HepG2 (cell line): ENCODE measurements at regions not wholly inside any gene's neighbourhood (a gene's known extent, or its start where the extent isn't known, plus 50 kb on each side); places are given as distances from the start of the nearest gene placed in this dataset.

ENCODE experiments used
- ATAC-seq: fragments of 200-7000 bp; cut with Tn5 transposase; 3 replicates; pipeline ENCODE4 v1.9.1; 2020; ENCODE audit warnings: mild to moderate bottlenecking, moderate library complexity
- BruUV-seq: library from RNA; stranded (reverse); fragments of 400-500 nt; replicated peaks from 2 replicates; lab custom pipeline; 2021; lab: Mats Ljungman, UMichigan
- CTCF ChIA-PET: fragments of 300-600 bp; formaldehyde crosslinking; extraction: SDS; loops from one replicate; lab custom pipeline; 2021; ENCODE audit warnings: low total read pairs, inconsistent platforms, low intra/inter-chr PET ratio; lab: Yijun Ruan, JAX
- POLR2A ChIA-PET: fragments of 350-600 bp; sonication (Branson Sonifier 250); formaldehyde crosslinking; loops from one replicate; lab custom pipeline; 2020; ENCODE audit warnings: antibody characterized with exemption, inconsistent platforms; lab: Yijun Ruan, JAX
- DNase-seq: peaks from one replicate; pipeline ENCODE4 v3.0.0-alpha.2; 2015; ENCODE audit warnings: low spot score
- FAIRE-seq: peaks from 3 replicates; lab custom pipeline; 2011; peaks lifted over from hg19 to GRCh38; lab: Jason Lieb, UNC
- H2AFZ ChIP-seq: one replicate; pipeline ENCODE4 v1.6.1; 2011; ENCODE audit warnings: low read length, inconsistent platforms
- H3K27ac ChIP-seq: fragments of 300-600 bp; 3 replicates; pipeline ENCODE4 v1.8.0; 2011; ENCODE audit warnings: mixed run types, mild to moderate bottlenecking, mixed read lengths, low read length, inconsistent platforms; ENCODE audit not compliant: insufficient read depth; ENCODE audit errors: extremely low read length
- H3K27me3 ChIP-seq, 2 experiments: fragments of 200-600 bp in 1 of 2; 2 replicates in 1 of 2; 3 replicates in 1 of 2; pipeline versions ENCODE4 v1.6.0 to v1.8.0; 2011; ENCODE audit warnings: low read length in 2 of 2, mild to moderate bottlenecking in 2 of 2, moderate library complexity in 2 of 2, inconsistent platforms in 1 of 2; ENCODE audit not compliant: insufficient read depth in 2 of 2, control insufficient read depth in 1 of 2
- H3K36me3 ChIP-seq, 2 experiments: fragments of 200-600 bp in 1 of 2; replicated peaks in 1 of 2; 2 replicates in 1 of 2; 3 replicates in 1 of 2; pipeline versions ENCODE4 v1.5.1 to v1.8.0; 2011; ENCODE audit warnings: low read length in 2 of 2, inconsistent platforms in 1 of 2; ENCODE audit not compliant: insufficient read depth in 2 of 2, control insufficient read depth in 1 of 2
- H3K4me1 ChIP-seq: 2 replicates; pipeline ENCODE4 v1.5.1; 2012; ENCODE audit warnings: low read length, inconsistent platforms; ENCODE audit not compliant: insufficient read depth
- H3K4me2 ChIP-seq: 2 replicates; pipeline ENCODE4 v1.6.0; 2011; ENCODE audit warnings: low read depth, low read length, inconsistent platforms
- H3K4me3 ChIP-seq, 3 experiments: fragments of 200-600 bp in 1 of 3; sonication (generic), shearing (Covaris generic) in 1 of 3; replicated peaks in 1 of 3; 2 replicates each; pipeline ENCODE4 v1.5.1; 2011 to 2016; ENCODE audit warnings: low read length in 3 of 3, inconsistent platforms in 2 of 3, low read depth in 2 of 3, mild to moderate bottlenecking in 2 of 3, control low read depth in 1 of 3, mixed read lengths in 1 of 3; ENCODE audit not compliant: insufficient read depth in 1 of 3
- H3K79me2 ChIP-seq: one replicate; pipeline ENCODE4 v1.6.1; 2011; ENCODE audit warnings: low read length, inconsistent platforms; ENCODE audit not compliant: insufficient read depth
- H3K9ac ChIP-seq: 2 replicates; pipeline ENCODE4 v1.6.0; 2011; ENCODE audit warnings: mild to moderate bottlenecking, low read depth, low read length, inconsistent platforms; ENCODE audit not compliant: insufficient read depth
- H3K9me3 ChIP-seq: 2 replicates; pipeline ENCODE4 v1.5.1; 2012; ENCODE audit warnings: mild to moderate bottlenecking, low read length
- H4K20me1 ChIP-seq: 2 replicates; pipeline ENCODE4 v1.6.0; 2011; ENCODE audit warnings: inconsistent platforms, mild to moderate bottlenecking, low read length, moderate library complexity; ENCODE audit not compliant: insufficient read depth
- ATF5 ChIP-seq: sonication (generic); formaldehyde crosslinking; IDR thresholded peaks from 2 replicates; pipeline ENCODE4 v1.4.0; 2020; ENCODE audit warnings: mild to moderate bottlenecking, low read depth, missing genetic modification reagents
- CEBPG ChIP-seq: IDR thresholded peaks from 2 replicates; pipeline ENCODE4 v1.6.1; 2016
- EHMT2 ChIP-seq: fragments of 200-600 bp; sonication (generic); IDR thresholded peaks from 2 replicates; pipeline ENCODE4 v1.7.0; 2017; ENCODE audit warnings: antibody characterized with exemption, low read depth, low read length, borderline replicate concordance
- FOSL1 ChIP-seq: sonication (generic); formaldehyde crosslinking; IDR thresholded peaks from 2 replicates; pipeline ENCODE4 v1.9.0; 2021; ENCODE audit warnings: missing genetic modification reagents, borderline replicate concordance
- PCBP2 ChIP-seq: fragments of 200-400 bp; formaldehyde crosslinking; optimal IDR thresholded peaks from 2 replicates; pipeline ENCODE3; 2018; ENCODE audit warnings: low read length, low read depth; ENCODE audit not compliant: poor library complexity, severe bottlenecking
- TEAD3 ChIP-seq: optimal IDR thresholded peaks from 2 replicates; pipeline ENCODE3; 2016; ENCODE audit warnings: borderline replicate concordance
- TP53 ChIP-seq: sonication (generic); formaldehyde crosslinking; conservative IDR thresholded peaks from 2 replicates; pipeline ENCODE4 v1.4.0; 2020; ENCODE audit warnings: missing genetic modification reagents
- ZFP82 ChIP-seq: sonication (generic); formaldehyde crosslinking; IDR thresholded peaks from 2 replicates; pipeline ENCODE4 v1.5.1; 2020; ENCODE audit warnings: mild to moderate bottlenecking, missing genetic modification reagents, borderline replicate concordance
- ZIK1 ChIP-seq: sonication (generic); formaldehyde crosslinking; IDR thresholded peaks from 2 replicates; pipeline ENCODE4 v1.5.0; 2020; ENCODE audit warnings: mild to moderate bottlenecking, low read depth, missing genetic modification reagents, borderline replicate concordance
- ZKSCAN8 ChIP-seq: IDR thresholded peaks from 2 replicates; pipeline ENCODE4 v1.6.1; 2016; ENCODE audit warnings: borderline replicate concordance, missing genetic modification reagents, missing compliant biosample characterization
- ZNF160 ChIP-seq: sonication (generic); formaldehyde crosslinking; IDR thresholded peaks from 2 replicates; pipeline ENCODE4 v1.8.0; 2022; ENCODE audit warnings: mild to moderate bottlenecking, inconsistent platforms, missing genetic modification reagents
- ZNF296 ChIP-seq: sonication (generic); formaldehyde crosslinking; conservative IDR thresholded peaks from 2 replicates; pipeline ENCODE4 v1.5.0; 2020; ENCODE audit warnings: mild to moderate bottlenecking, missing genetic modification reagents
- ZNF512 ChIP-seq: sonication (generic); formaldehyde crosslinking; IDR thresholded peaks from 2 replicates; pipeline ENCODE4 v1.4.0; 2020; ENCODE audit warnings: mild to moderate bottlenecking, missing genetic modification reagents
- ZNF547 ChIP-seq: sonication (generic); formaldehyde crosslinking; IDR thresholded peaks from 2 replicates; pipeline ENCODE4 v1.5.1; 2020; ENCODE audit warnings: mild to moderate bottlenecking, missing genetic modification reagents
- ZNF609 ChIP-seq: sonication (generic); formaldehyde crosslinking; IDR thresholded peaks from 2 replicates; pipeline ENCODE4 v1.4.0; 2020; ENCODE audit warnings: mild to moderate bottlenecking, missing genetic modification reagents, borderline replicate concordance
- ZNF639 ChIP-seq: conservative IDR thresholded peaks from 2 replicates; pipeline ENCODE4 v1.6.1; 2018; ENCODE audit warnings: missing genetic modification reagents
- ZNF660 ChIP-seq: sonication (generic); formaldehyde crosslinking; IDR thresholded peaks from 2 replicates; pipeline ENCODE4 v1.5.1; 2020; ENCODE audit warnings: mild to moderate bottlenecking, low read depth, missing genetic modification reagents, borderline replicate concordance
- ZNF672 ChIP-seq: sonication (generic); formaldehyde crosslinking; IDR thresholded peaks from 2 replicates; pipeline ENCODE4 v1.8.1; 2022; ENCODE audit warnings: missing genetic modification reagents
- WGBS: methylation state at CpG from one replicate; pipeline ENCODE4 v1.1.6; 2017; ENCODE audit warnings: low lambda C conversion rate; 5-methylcytosine and 5-hydroxymethylcytosine counted together
- in situ Hi-C: cut with HindIII; loops from 2 replicates; pipeline ENCODE4 v1.10.0; 2017; ENCODE audit warnings: low pct_unique_long_range_greater_than_20kb; ENCODE audit not compliant: extremely low pct_ligation_motif_present
- intact Hi-C: fragments of 100-400 bp; cut with micrococcal nuclease; formaldehyde crosslinking; loops from one replicate; pipeline ENCODE4 v1.10.0; 2022; ENCODE audit not compliant: unreplicated experiment

- no peak for DNase-seq
- Histone ChIP-seq H3K27ac (no peak overlapping the region), H3K9me3 (peaks cover 99% of the 10 kb centered on the region), H2AFZ (no peak overlapping the region), H3K4me3 (no peak overlapping the region), H3K9ac (no peak overlapping the region), H3K36me3 (no peaks in the 10 kb centered on the region), H4K20me1 (no peaks in the 10 kb centered on the region), H3K27me3 (no peaks in the 10 kb centered on the region), H3K4me1 (no peaks in the 10 kb centered on the region), H3K4me2 (no peak overlapping the region), H3K79me2 (no peaks in the 10 kb centered on the region)
- no TSS peak for BruUV-seq
- no peak for FAIRE-seq
- 0% methylated on average over 1 of the region's 1 CpG for WGBS
- intact Hi-C loops (no loop called here), in situ Hi-C loops (no loop called here)
- no peak for ATAC-seq
- ChIA-PET POLR2A (no interaction called here), CTCF (no interaction called here)
- TF ChIP-seq ZNF512 (CRISPR knock-in tag): no peak
- no peak for TF ChIP-seq ZNF660
- TF ChIP-seq ZIK1 (CRISPR knock-in tag): no peak
- TF ChIP-seq FOSL1 (CRISPR knock-in tag): no peak
- no peak for TF ChIP-seq ZKSCAN8 (CRISPR knock-in tag)
- TF ChIP-seq EHMT2: no peak
- no peak for TF ChIP-seq ZNF160
- TF ChIP-seq TP53: no peak
- no peak for TF ChIP-seq ZNF547
- no peak for TF ChIP-seq TEAD3 (CRISPR knock-in tag)
- TF ChIP-seq CEBPG (CRISPR knock-in tag): no peak
- TF ChIP-seq ATF5 (CRISPR knock-in tag): no peak
- no peak for TF ChIP-seq ZNF639 (CRISPR knock-in tag)
- TF ChIP-seq ZNF672: no peak
- no peak for TF ChIP-seq ZNF609
- TF ChIP-seq ZFP82 (CRISPR knock-in tag): no peak
- TF ChIP-seq PCBP2: no peak
- TF ChIP-seq ZNF296 (CRISPR knock-in tag): no peak
Observed at GRCh38 chr20:55160996-55161395, 685.6 kb downstream of the DOK5 start.
